IMR-90 (cell line): ENCODE measurements at regions not wholly inside any gene's neighbourhood (a gene's known extent, or its start where the extent isn't known, plus 50 kb on each side); places are given as distances from the start of the nearest gene placed in this dataset.

Experiments used
- BHLHE40 ChIP-seq: fragments of 150-350 bp; IDR thresholded peaks from 2 replicates; pipeline ENCODE4 v1.6.1; 2016; ENCODE audit warnings: mild to moderate bottlenecking, low read depth, low read length
- CEBPB ChIP-seq: IDR thresholded peaks from 2 replicates; pipeline ENCODE4 v1.6.1; 2012; ENCODE audit warnings: low read depth, low read length, improper control_type of control experiment
- CHD1 ChIP-seq: IDR thresholded peaks from 2 replicates; pipeline ENCODE4 v1.6.1; 2012; ENCODE audit warnings: low read depth, low read length, improper control_type of control experiment
- FOS ChIP-seq: fragments of 150-350 bp; IDR thresholded peaks from 2 replicates; pipeline ENCODE4 v1.6.1; 2016; ENCODE audit warnings: low read depth, low read length
- TF ChIP-seq, protein P1 (sequence below): fragments of 150-350 bp; IDR thresholded peaks from 2 replicates; pipeline ENCODE4 v1.6.1; 2016; ENCODE audit warnings: low read depth, mild to moderate bottlenecking, low read length, moderate library complexity, borderline replicate concordance

DNA sequence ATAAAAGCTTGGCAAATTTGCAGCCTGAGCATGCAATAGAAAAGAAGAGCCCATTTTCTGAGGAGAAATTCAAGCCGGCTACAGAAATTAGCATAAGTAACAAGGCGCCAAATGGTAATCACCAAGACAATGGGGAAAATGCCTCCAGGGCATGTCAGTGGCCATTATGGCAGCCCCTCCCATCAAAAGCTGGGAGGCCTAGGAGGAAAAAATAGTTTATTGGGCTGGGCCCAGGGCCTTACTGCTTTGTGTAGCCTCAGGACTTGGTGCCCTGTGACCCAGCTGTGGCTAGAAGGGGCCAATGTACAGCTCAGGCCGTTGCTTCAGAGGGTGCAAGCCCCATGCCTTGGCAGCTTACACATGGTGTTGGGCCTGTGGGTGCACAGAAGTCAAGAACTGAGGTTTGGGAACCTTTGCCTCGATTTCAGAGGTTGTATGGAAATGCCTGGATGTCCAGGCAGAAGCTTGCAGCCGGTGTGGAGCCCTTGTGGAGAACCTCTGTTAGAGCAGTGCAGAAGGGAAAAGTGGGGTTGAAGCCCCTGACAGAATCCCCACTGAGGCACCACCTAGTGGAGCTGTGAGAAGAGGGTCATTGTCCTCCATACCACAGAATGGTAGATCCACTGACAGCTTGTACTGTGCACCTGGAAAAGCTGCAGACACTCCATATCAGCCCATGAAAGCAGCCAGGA, 328.5 kb upstream of the MAP3K7 start:
- no peak for TF ChIP-seq BHLHE40
- TF ChIP-seq CHD1, result no peak
- no peak for TF ChIP-seq FOS
- TF ChIP-seq, protein P1, sequence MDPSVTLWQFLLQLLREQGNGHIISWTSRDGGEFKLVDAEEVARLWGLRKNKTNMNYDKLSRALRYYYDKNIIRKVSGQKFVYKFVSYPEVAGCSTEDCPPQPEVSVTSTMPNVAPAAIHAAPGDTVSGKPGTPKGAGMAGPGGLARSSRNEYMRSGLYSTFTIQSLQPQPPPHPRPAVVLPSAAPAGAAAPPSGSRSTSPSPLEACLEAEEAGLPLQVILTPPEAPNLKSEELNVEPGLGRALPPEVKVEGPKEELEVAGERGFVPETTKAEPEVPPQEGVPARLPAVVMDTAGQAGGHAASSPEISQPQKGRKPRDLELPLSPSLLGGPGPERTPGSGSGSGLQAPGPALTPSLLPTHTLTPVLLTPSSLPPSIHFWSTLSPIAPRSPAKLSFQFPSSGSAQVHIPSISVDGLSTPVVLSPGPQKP, result no peak
- no peak for TF ChIP-seq CEBPB
